NCI-H146 (cell line): ENCODE measurements at regions not wholly inside any gene's neighbourhood (a gene's known extent, or its start where the extent isn't known, plus 50 kb on each side); places are given as distances from the start of the nearest gene placed in this dataset.
A peak's percentile ranks its signal among the peaks of the same experiment; 100 is the strongest.

Experiments used
- DNase-seq: peaks from one replicate; lab custom pipeline; 2025; lab: John Stamatoyannopoulos, UW

DNA sequence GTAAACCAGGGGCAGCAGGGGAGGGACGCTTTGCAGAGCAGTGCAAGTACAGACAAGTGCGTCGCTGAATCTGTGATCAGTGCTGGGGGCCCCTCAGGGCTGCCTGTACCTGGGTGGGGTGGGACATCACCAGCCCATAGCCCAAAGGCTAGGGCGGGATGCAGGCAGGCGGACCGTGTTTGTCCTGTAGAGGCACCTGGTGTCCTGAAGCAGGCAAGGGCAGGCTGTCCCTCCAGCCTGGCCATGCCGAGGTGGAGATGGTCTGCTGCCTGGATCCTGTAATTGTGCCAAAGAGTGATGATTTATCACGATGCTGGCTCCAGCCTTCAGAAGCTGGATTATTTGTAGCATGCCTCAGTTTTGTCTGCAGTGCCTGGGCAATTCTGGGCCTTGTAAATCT is 137.9 kb upstream of the GSE1 start:
- no peak for DNase-seq

DNA sequence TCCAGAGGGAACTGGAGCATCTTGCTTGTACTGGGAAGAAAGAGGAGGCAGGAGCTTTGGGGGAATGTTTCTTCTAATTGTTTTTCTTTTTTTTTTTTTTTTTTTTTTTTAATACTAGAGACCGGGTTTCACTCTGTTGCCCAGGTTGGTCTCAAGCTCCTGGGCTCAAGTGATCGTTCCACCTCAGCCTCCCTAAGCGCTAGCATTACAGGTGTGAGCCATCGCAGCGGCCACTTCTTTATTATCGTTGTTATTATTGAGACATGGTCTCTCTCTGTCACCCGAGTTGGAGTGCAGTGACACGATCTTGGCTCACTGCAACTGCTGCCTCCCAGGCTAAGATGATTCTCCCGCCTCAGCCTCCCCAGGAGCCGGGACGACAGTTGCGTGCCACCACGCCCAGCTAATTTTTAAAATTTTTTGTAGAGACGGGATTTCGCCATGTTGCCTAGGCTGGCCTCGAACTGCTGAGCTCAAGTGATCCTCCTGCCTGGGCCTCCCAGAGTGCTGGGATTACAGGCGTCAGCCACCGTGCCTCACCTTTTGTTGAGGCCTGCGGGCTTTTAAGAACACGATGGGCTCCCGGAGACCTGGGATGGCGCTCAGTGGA is 137.3 kb upstream of the GSE1 start:
- no peak for DNase-seq

DNA sequence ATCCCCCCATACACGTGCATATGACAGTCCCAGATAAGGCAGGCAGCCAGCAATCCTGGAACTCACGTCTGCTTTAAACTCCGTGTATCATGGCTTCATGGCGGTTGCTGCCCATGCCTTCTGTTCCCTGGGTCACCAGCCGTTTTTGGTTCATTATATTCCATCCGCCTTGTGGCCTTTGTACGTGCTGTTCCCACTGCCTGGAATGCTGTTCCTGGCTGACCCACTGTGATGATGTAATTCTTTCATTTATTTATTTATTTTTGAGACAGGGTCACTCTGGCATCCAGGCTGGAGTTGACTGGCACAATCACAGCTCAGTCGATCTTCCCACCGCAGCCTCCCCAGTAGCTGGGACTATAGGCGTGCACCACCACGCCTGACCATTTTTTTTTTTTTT is 136.7 kb upstream of the GSE1 start:
- DNase-seq: no peak

DNA sequence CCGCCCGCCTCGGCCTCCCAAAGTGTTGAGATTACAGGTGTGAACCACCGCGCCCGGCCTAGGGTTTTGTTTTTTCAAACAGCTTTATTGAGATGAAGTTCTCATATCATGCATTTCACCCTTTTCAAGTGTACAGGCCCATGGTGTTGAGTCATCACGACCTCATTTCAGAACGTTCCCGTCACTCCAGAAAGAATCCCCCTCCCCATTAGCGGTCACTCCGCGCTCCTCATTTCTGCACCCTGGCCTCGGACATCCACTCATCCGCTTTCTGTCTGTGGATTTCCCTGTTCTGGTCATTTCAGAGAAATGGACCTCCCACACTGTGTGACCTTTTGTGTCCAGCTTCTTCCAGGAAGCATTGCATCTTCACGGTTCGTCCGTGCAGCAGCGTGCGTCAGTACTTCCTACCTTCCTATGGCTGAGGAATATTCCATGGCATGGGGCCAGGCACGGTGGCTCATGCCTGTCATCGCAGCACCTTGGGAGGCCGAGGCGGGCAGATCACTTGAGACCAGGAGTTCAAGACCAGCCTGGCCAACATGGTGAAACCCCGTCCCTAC is 135.2 kb upstream of the GSE1 start:
- DNase-seq: no peak

DNA sequence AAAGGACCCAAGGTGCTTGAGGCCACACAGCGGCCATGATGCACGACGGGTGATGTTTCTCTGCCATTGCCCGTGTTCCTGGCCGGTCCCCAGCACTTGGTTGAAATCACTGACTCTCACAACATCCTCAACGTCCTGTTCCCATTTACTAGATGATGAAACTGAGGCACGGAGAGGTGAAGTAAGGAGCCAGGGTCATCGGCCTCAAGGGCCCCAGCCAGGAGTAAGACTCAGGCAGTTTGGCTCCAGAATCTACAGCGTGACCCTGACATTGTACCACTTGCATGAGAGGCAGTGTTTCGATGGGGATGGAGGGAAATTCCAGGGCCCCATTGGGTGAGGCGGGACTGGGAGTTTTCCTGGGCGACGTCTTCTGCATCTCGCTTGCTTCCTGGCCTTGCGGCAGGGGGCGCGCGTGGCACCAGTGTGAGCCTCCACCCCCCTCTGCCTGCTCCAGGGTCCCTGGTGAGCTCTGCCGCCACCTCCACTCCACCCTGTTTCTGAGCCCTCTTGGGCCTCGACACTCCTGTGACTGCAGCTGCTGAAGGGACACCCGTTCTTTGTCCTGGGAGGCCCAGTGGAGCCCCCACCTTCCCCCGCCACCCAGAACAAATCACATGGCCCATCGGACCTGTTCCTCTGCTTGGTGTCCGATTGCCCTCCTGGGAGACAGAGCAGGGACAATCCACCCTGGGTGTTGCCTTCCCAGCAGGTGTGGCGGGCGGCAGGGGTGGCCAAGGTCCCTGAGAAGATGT is 133.0 kb upstream of the GSE1 start:
- DNase-seq: peak; percentile 31

DNA sequence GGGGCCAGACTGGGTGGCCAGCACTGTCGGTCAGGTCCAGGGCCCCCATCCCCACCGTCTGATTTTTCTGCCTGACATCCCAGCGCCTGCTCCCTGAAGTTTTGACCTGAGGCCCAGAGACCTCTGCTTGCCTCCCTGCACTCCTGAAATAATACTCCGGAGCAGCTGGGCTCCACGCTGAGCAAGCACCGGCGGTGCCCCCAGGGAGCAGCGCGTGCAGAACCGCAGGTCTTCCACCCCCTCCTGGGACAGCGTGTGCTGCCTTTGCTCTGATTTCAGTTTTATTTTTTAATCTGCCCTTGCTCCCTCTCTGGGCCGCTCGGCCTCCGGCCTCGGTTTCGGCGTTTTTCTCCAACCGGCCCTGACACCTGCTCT is 132.4 kb upstream of the GSE1 start:
- peak; percentile 52 for DNase-seq

DNA sequence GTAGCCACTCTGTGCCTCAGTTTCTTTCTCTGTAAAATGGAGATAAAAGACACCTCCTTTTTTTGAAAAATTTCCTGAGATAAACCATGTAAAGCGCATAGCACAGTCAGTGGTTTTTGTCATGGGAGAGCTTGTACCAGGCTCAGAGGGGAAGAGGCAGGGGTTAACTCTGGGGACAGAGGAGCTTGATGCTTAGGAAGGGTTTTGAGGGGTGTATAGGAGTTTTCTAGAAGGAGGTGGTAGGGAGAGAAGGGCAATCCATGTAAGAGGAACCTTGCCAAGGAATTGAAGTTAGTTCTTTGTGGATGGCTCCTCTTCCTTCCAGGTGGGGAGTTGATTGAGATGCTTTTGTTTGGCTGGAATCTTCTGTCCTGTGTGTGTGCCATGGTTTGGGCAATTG is 131.9 kb upstream of the GSE1 start:
- DNase-seq: no peak

DNA sequence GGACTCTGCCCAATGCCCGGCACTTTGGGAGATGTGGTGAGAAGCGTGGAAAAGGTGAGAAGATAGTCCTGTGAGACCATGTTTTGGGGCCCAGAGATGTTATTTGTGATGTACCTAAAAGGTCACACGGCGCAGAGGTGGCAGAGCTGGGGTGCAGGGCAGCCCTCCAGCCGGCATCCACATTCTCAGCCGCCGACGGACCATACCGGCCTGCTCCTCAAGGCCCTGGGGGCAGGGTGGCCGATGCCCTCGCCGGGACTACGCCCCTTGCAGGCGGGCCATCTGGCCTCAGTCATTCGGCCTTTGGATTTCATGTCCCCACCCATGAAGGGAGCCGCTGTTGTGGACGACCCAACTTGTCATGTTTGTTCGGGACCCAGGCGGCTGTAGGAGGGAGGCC is 131.4 kb upstream of the GSE1 start:
- no peak for DNase-seq

DNA sequence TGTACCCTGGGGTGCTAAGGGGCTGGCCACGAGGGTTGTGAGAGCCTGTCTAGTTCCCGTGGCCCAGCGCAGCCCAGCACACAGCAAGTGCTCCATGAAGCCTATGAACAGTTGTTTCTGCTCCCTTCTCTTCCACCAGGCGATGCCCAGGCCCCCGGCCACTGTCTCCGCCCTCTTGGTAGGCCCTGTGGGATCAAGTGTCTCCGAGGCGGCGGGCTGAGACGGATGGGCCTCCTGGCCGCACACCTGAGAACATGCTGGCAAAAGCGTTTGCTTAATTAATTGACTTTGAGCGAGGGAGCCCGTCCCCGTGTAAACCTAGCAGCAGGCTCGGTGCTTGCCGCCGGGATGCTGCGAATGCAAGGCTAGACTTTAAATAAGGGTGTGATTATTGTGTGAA is 129.7 kb upstream of the GSE1 start:
- DNase-seq: no peak

DNA sequence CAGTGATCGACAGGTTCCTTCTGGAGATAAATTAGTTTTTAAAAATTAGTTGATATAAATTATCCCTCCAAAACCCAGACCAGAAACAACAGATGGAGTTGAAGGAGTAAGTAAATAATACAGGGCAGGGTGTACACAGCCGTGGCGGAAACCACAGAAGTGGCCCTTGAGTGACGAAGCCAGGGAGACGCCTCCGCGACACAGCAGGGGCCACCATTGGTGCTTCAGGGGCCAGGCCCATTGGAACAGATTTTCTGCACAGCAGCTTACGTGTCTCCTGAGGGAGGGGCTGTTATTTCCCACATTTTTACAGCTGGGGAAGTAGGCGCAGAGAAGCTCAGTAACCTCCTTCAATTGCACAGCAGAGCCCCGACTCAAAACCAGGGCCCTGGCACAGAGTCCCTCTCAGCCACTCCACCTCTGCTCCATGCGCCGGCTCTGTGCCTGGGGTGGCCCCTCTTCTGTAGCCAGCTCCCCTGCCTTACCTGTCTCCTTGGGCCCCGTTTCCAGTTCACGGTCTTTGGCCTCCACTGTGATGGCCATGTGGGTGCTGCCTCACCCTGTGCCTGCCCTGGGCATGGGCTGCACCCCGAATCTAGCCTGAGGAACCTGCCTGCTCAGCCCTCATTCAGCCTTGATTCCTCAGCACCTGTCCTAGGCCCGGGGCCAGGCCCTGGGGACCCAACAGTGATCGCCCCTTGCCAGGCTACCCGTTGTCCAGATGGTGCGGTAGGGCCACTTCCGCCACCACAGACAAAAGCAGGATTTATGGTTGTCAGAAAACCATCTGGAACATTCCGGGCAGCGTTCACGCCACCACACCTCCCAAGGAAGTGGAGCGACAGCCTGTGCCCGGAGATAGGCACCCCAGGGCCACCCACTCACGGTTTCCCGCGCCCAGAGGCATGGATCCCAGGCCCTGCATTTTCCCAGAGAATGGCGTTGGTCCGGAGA is 128.5 kb upstream of the GSE1 start:
- DNase-seq: no peak

DNA sequence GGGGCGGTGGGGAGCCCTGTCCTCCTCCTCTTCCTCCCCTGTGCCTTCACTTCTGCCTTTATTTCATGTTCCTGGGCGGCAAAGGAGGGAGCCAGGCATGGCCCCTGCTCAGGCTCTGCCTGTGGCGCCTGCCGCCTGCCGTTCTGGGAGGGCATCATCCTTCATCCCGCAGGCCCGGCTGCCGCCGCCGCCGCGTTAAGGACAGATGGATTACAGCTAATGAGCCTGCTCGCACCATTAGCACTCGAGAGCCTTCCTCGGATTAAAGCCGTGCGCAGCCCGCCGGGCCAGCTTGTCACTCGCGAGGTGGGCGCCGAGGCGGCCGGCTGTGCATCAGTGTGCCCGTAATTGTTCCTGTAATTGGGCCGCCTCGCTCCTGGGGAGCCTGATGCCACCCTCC is 127.7 kb upstream of the GSE1 start:
- no peak for DNase-seq

DNA sequence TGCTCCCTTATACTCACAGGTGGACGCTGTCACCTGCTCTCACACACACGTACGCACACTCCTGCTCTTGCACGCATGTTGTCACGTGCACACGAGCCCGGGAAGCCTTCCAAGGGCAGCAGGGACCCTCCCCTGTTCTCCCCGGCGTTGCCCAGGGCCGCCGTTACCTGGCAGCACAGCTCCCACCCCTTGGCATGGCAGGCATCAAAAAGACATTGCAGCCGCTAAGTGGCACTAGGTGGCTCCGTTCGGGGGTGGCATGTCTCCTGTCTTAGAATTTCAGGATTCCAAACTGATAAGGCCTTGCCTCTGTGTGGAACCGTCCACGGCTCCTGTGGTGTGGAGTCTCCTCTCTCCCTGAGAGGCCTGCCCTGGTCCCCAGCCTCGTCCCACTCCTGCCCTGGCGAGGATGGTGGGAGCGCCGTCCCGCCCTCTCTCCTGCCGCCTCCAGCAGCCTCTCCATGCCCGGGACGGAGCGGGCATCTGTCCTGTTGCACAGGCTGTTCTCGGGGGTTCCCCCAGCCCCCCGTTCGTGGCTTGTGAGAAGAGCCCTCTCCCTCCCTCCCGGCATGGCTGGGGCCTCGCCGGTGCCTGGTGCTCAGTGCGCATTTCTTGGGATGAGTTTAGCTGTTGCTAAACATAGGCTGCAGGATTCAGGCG is 126.7 kb upstream of the GSE1 start:
- DNase-seq: no peak

DNA sequence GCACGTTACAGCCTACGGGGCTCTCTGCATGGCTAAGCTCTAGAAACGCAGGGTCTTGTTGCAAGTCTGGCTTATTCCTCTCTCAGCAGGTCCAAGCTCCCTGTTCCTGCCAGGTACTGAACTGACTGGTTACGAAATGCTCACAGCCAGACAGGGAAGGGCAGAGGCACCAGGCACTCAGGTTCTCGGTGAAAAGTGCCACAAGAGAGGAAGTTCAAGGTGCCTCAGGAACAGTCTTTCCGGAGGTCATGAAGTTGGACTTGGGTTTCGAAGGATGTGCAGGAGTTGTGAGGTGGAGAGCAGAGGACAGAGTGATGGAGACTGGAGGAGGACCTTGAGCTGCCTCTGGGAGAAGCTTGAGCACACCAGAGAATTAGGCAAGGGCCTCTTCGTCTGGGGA is 124.7 kb upstream of the GSE1 start:
- DNase-seq: no peak

DNA sequence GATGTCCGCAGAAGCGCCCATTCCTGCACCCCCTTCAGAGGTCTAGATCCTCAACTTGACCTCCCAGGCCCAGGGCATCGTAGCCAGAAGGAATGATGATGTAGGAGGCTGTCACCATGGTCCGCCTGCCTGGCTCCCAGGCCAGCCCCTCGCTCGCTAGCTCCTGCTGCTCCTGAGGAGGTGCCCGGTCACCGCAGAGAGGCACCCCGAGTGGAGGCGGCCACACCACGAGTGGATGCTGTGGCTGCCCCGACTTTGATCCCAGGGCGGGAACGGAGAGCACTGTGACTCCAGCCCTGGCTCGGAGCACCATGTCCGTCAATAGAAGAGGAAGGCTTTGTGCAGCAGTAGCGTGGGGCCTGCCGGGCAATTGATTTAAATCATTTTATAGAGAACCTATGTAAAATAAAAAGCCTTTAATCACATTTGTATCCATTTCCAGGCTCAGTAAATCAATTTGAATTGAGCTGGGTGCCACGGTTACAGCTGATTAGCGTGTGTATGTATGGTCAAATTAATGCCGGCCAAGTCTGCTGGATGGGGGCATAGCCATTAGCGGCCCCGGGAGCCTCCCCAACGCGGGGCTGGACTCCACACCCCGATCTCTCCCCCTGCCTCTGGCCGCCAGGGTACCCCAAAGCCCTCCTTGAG is 122.6 kb upstream of the GSE1 start:
- no peak for DNase-seq

DNA sequence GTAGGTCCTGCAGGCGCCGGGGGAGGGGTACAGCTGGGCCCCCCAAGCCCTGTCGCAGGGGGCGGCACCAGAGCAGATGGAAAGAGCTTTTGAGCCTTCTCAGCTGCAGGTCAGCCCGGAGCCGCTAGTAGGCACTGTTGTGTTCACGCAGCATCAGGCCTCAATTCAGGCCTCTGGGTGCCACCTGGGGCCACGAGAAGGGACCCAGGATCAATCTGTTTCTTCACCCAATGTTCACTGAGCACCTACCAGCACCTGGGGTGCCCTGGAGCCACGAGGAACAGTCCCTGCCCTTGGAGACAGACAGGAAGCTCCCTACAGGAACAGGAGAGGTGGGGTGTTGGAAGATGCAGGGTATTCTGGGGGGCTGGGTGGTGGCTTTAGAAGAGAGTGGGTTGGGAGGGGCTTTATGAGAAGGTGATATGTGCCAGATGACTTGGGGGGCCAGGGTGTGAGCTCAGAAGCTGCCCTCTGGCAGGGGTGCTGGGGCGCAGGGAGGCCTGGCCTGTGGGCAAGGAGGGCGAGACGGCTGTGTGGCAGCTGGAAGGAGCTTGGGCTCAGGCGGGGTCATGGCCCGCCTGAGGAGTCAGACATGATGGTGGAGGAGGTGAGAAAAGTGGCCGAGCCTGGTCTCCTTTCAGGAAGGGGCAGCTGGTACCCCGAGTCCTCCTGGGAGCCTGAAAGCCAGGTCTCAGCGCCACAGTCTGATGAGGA is 121.9 kb upstream of the GSE1 start:
- DNase-seq: no peak

DNA sequence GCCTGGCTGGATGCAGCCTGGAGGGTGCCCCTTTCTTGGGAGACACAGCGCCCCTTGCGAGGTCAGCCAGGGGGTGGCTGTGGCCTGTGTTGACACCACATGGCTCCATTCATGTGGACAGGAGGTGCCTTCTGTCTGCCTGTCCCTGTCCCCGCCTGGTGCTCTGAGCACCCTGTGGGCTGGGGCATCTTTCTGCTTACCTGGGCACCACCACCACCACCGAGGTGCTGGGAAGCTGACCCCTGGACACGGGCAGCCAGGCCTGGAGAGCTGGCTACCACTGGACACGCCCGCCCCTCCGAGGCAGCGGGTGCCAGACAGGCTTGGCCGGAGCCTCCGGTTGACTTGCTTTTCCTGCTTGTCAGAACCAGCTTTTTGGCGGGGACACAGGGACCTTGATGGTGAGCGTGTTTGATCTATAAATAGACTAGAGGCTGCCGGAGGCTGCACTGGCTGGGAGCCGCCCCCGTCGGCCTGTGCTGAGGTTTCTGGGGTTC is 121.3 kb upstream of the GSE1 start:
- no peak for DNase-seq

DNA sequence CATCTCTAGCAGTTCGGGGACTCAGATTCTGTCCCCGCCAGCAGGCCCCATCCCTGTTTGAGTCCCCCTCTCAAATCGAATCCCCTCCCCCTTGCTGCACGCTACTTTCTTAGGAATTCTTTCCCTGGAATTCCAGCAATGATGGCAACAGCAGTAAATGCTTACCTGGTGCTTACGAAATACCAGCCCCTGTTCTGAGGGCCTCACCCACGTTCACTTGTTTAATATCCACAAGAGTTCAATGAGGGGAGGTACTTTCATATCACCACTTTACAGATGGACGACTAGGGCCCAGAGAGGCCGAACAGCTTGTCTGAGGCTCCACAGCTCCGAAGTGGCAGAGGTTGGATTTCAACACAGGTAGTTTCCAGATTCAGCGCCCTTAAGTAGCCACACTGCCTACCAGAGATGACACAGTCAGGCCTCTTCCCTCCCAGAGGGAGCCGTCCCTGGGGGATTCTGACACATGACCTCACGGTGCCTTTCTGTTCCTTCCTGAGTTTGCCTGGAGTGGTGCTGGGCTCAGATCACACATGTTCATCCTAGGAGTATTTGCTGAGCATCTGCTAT is 120.7 kb upstream of the GSE1 start:
- no peak for DNase-seq

DNA sequence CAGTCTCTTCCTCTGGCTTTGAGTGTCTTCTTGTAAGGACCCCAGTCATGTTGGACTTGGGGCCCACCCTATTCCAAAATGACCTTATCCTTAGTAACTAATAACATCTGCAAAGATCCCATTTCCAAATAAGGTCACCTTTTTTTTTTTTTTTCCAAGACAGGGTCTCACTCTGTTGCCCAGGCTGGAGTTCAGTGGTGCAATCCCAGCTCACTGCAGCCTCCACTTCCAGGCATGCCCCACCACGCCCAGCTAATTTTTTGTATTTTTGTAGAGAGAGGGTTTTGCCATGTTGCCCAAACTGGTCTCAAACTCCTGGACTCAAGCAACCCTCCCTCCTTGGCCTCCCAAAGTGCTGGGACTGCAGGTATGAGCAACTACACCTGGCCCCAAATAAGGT is 118.8 kb upstream of the GSE1 start:
- no peak for DNase-seq

DNA sequence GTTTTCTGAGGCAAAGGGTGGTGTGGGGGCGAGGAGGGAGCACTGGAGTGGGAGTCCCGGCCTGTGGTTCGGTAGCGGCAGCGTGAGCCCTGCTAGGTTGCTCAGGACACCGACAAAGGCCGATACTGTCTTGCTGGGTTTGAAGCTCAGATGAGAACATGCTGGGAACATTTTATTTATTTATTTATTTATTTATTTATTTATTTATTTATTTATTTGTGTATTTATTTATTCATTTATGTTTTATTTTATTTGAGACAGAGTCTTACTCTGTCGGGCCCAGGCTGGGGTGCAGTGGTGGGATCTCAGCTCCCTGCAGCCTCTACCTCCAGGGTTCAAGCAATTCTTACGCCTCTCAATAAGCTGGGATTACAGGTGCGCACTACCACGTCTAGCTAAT is 117.9 kb upstream of the GSE1 start:
- DNase-seq: no peak

DNA sequence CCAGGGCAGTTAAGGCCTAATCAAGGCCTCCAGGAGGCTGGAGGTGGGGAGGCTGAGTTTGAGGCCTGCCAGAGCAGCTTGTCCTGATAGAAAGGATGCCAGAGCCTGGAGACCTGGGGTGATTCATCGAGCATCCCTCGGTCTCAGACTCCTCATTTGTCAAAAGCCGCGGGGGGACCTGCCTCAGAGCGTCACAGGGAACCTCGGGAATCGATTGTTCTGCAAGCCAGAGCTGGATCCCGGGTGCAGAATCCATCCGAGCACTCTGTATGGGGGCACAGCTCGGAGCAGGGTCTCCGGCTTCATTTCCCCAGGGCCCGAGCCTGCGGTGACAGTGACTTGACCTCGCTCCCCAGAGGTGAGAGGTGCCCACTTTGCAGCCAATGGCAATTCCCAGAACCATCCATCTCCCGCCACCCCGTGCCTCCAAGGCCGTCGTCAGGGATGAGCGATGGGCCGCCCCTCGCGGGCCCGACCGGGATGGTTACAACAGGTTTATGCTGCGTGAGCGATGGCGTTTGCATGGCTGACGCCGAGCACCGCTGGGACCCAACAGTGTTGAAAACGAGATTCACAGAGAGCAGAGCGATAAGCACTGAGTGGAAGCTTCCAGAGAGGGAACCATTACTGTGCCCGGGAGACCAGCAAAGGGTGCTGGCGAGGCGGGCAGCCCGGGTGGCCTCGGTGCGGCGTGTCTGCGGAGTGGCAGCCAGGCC is 117.1 kb upstream of the GSE1 start:
- no peak for DNase-seq
